ENCODE measurements at regions not wholly inside any gene's neighbourhood (a gene's known extent, or its start where the extent isn't known, plus 50 kb on each side); places are given as distances from the start of the nearest gene placed in this dataset.

DNA sequence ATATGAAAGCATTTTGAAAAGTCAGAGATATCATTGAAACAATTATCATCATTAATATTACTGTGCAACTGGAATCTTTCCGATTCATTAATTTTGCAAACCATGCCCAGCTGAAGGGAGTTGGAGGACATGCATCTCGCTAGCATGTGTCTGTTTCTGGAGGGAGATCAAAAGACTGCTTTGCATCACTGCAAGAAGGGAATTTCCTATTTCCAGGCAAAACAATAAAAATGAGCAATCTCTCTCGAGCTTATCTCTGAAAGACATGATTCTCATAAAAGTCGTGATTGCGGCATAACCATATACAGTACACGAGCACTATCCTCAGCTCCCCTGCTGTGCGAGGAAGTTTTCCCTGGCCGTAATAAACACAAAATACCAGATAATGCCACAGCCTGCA is 607.6 kb upstream of the DPP6 start:
- no peak overlapping the region for H3K4me3 ChIP-seq (ENCODE audit: low read depth, low read length)
- no peak for TF ChIP-seq CTCF (IDR thresholded peaks at IDR 0.05; ENCODE audit: low read depth, low read length)
- no peak for DNase-seq (ENCODE audit: low read depth, low spot score)
- in situ Hi-C loops (cut with HindIII; ENCODE audit: low sequenced_read_pairs), result no loop called here

- in situ Hi-C loops (cut with HindIII; ENCODE audit: low sequenced_read_pairs), result no loop called here
- no peak overlapping the region for H3K4me3 ChIP-seq (ENCODE audit: low read depth, low read length)
- DNase-seq (ENCODE audit: low read depth, low spot score), result no peak
- no peak for TF ChIP-seq CTCF (IDR thresholded peaks at IDR 0.05; ENCODE audit: low read depth, low read length)
Observed at GRCh38 chr7:153445641-153446040, 606.6 kb upstream of the DPP6 start.

DNA sequence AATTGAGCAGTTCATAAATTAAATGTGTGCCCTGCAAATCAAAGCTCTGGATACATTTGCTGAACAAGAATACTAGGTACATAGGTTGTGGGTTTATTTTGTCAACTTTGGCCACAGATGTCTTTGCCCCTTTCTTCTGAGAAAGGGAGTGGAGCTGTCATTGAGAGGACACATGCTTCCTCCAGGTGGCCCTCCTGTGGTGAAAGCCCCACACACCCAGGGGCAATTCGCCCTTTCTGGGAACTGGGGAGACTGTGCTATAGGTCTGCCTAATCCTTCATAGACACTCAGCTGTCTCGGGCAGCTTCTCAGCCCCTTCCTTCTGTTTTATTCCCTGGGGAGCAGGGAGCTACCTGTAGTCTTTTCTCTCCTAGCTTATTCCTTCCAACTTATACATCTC is 605.7 kb upstream of the DPP6 start:
- no peak for TF ChIP-seq CTCF (IDR thresholded peaks at IDR 0.05; ENCODE audit: low read depth, low read length)
- DNase-seq (ENCODE audit: low read depth, low spot score), result no peak
- in situ Hi-C loops (cut with HindIII; ENCODE audit: low sequenced_read_pairs), result no loop called here
- no peak overlapping the region for H3K4me3 ChIP-seq (ENCODE audit: low read depth, low read length)

DNA sequence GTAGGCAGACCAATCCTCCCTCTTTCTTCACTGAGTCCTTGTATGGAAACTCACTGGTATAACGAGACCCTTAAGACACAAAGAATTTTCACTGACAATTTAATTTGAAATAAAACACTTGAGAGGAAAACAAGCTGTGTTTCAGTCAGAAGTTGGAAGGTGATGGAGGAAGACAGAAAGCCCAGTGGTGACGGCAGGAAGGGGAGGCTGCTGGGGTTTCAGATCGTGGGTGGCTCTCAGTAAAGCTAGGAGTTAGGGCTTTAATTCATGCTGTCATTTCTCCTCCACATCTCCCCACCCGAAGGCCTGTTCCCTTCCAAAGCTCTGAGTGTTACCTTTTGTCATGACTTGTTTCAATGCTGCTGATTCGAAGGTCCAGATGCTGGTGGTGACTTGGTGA is 605.2 kb upstream of the DPP6 start:
- no peak overlapping the region for H3K4me3 ChIP-seq (ENCODE audit: low read depth, low read length)
- in situ Hi-C loops (cut with HindIII; ENCODE audit: low sequenced_read_pairs), result no loop called here
- no peak for DNase-seq (ENCODE audit: low read depth, low spot score)
- no peak for TF ChIP-seq CTCF (IDR thresholded peaks at IDR 0.05; ENCODE audit: low read depth, low read length)

DNA sequence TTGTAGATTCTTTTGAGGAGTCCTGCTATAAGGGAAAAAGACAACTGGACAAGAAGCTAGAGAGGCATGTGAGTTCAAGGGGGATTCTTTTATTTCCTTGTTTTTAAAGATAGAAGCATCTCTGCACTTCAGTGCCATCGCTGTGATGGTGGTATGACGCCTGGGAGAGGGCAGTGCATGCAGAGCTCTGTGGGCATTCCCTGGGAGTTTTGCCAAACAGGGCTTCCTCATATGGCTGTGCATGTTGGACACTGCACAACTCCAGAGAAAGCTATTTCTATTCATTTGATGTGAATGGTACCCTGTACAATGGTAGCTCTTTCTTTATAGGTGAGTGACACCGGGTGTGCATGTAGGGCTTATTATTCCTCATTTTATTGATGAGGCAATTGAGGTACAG is 599.5 kb upstream of the DPP6 start:
- TF ChIP-seq CTCF (IDR thresholded peaks at IDR 0.05; ENCODE audit: low read depth, low read length), result no peak
- no peak for DNase-seq (ENCODE audit: low read depth, low spot score)
- H3K4me3 ChIP-seq (ENCODE audit: low read depth, low read length), result no peak overlapping the region
- in situ Hi-C loops (cut with HindIII; ENCODE audit: low sequenced_read_pairs), result no loop called here

DNA sequence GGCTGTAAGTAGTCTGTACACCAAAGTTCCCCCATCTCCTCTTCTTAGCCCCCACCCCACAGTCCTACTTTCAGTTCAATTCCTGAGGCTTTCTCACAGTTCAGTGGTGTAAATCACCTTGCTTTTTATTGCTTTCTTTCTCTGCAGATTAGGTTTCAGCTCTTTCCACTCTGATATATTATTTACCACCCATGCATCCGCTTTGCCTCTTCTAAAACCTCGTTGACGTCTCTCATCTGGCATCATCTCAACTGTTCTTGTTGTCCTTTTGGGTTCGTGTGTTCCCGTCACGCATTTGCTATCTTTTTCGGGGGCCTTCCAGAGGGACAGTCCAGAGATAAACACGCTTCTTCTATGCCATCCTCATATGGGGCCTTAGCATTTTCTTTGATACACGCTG is 597.9 kb upstream of the DPP6 start:
- no peak for TF ChIP-seq CTCF (IDR thresholded peaks at IDR 0.05; ENCODE audit: low read depth, low read length)
- in situ Hi-C loops (cut with HindIII; ENCODE audit: low sequenced_read_pairs), result no loop called here
- no peak for DNase-seq (ENCODE audit: low read depth, low spot score)
- H3K4me3 ChIP-seq (ENCODE audit: low read depth, low read length), result no peak overlapping the region

GRCh38 chr7:153457746-153458145 is 594.5 kb upstream of the DPP6 start:
- in situ Hi-C loops (cut with HindIII; ENCODE audit: low sequenced_read_pairs), result no loop called here
- H3K4me3 ChIP-seq (ENCODE audit: low read depth, low read length), result no peak overlapping the region
- DNase-seq (ENCODE audit: low read depth, low spot score), result no peak
- no peak for TF ChIP-seq CTCF (IDR thresholded peaks at IDR 0.05; ENCODE audit: low read depth, low read length)
